ENCODE measurements at regions not wholly inside any gene's neighbourhood (a gene's known extent, or its start where the extent isn't known, plus 50 kb on each side); places are given as distances from the start of the nearest gene placed in this dataset.

- no peak overlapping the region for H3K4me3 ChIP-seq (ENCODE audit: insufficient read depth, low read length)
- no peaks in the 10 kb centered on the region for H3K79me2 ChIP-seq (ENCODE audit: insufficient read depth, low read length)
- no peaks in the 10 kb centered on the region for H3K36me3 ChIP-seq (ENCODE audit: insufficient read depth, low read length)
- H4K20me1 ChIP-seq (ENCODE audit: insufficient read depth, low read length) = no peaks in the 10 kb centered on the region
- H3K27ac ChIP-seq (ENCODE audit: low read depth, low read length) = no peak overlapping the region
- H2AFZ ChIP-seq (ENCODE audit: low read length) = no peak overlapping the region
- H3K4me1 ChIP-seq (ENCODE audit: insufficient read depth, low read length) = no peaks in the 10 kb centered on the region
- TF ChIP-seq, protein P1, sequence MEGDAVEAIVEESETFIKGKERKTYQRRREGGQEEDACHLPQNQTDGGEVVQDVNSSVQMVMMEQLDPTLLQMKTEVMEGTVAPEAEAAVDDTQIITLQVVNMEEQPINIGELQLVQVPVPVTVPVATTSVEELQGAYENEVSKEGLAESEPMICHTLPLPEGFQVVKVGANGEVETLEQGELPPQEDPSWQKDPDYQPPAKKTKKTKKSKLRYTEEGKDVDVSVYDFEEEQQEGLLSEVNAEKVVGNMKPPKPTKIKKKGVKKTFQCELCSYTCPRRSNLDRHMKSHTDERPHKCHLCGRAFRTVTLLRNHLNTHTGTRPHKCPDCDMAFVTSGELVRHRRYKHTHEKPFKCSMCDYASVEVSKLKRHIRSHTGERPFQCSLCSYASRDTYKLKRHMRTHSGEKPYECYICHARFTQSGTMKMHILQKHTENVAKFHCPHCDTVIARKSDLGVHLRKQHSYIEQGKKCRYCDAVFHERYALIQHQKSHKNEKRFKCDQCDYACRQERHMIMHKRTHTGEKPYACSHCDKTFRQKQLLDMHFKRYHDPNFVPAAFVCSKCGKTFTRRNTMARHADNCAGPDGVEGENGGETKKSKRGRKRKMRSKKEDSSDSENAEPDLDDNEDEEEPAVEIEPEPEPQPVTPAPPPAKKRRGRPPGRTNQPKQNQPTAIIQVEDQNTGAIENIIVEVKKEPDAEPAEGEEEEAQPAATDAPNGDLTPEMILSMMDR (IDR thresholded peaks at IDR 0.05; ENCODE audit: extremely low read depth, low read depth, low read length) = no peak
- peaks cover 5% of the 10 kb centered on the region for H3K9me3 ChIP-seq (ENCODE audit: low read depth, low read length)
- H3K4me2 ChIP-seq (ENCODE audit: insufficient read depth, low read length) = no peak overlapping the region
- no peak for DNase-seq (ENCODE audit: insufficient read length, low spot score, missing footprints)
- H3K27me3 ChIP-seq (ENCODE audit: insufficient read depth, low read length) = no peaks in the 10 kb centered on the region
Observed at GRCh38 chr20:30598460-30599230, 658.8 kb upstream of the DEFB115 start.

GRCh38 chr20:30599990-30600389 is 657.5 kb upstream of the DEFB115 start:
- no peak for DNase-seq (ENCODE audit: insufficient read length, low spot score, missing footprints)
- Histone ChIP-seq H3K4me2 (ENCODE audit: insufficient read depth, low read length) (no peak overlapping the region), H3K27me3 (ENCODE audit: insufficient read depth, low read length) (no peaks in the 10 kb centered on the region), H3K27ac (ENCODE audit: low read depth, low read length) (no peak overlapping the region), H3K9me3 (ENCODE audit: low read depth, low read length) (peaks cover 5% of the 10 kb centered on the region), H4K20me1 (ENCODE audit: insufficient read depth, low read length) (no peaks in the 10 kb centered on the region), H3K36me3 (ENCODE audit: insufficient read depth, low read length) (no peaks in the 10 kb centered on the region), H3K4me1 (ENCODE audit: insufficient read depth, low read length) (no peaks in the 10 kb centered on the region), H2AFZ (ENCODE audit: low read length) (no peak overlapping the region), H3K79me2 (ENCODE audit: insufficient read depth, low read length) (no peaks in the 10 kb centered on the region), H3K4me3 (ENCODE audit: insufficient read depth, low read length) (no peak overlapping the region)
- TF ChIP-seq, protein P1 (IDR thresholded peaks at IDR 0.05; ENCODE audit: extremely low read depth, low read depth, low read length) = no peak

DNA sequence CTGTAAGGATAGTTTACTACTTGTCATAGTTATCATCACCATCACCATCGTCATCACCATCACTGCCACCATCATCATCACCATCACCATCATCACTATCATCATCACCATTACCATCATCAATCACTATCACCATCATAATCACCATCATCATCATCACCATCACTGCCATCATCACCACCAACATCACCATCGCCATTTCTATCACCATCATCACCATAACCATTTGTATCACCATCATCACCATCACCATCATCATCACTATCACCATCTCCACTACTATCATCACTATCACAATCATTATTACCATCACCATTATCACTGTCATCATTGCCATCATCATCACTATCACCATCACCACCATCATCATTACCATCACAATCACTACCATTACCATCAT is 655.5 kb upstream of the DEFB115 start:
- H4K20me1 ChIP-seq (ENCODE audit: insufficient read depth, low read length) = no peaks in the 10 kb centered on the region
- TF ChIP-seq, protein P1 (IDR thresholded peaks at IDR 0.05; ENCODE audit: extremely low read depth, low read depth, low read length) = no peak
- no peaks in the 10 kb centered on the region for H3K4me1 ChIP-seq (ENCODE audit: insufficient read depth, low read length)
- H3K9me3 ChIP-seq (ENCODE audit: low read depth, low read length) = peaks cover 1% of the 10 kb centered on the region
- no peak for DNase-seq (ENCODE audit: insufficient read length, low spot score, missing footprints)
- H3K79me2 ChIP-seq (ENCODE audit: insufficient read depth, low read length) = no peaks in the 10 kb centered on the region
- H3K27me3 ChIP-seq (ENCODE audit: insufficient read depth, low read length) = no peaks in the 10 kb centered on the region
- no peak overlapping the region for H3K27ac ChIP-seq (ENCODE audit: low read depth, low read length)
- no peaks in the 10 kb centered on the region for H3K36me3 ChIP-seq (ENCODE audit: insufficient read depth, low read length)
- no peak overlapping the region for H3K4me2 ChIP-seq (ENCODE audit: insufficient read depth, low read length)
- no peak overlapping the region for H3K4me3 ChIP-seq (ENCODE audit: insufficient read depth, low read length)
- no peak overlapping the region for H2AFZ ChIP-seq (ENCODE audit: low read length)

- H3K79me2 ChIP-seq (ENCODE audit: insufficient read depth, low read length) = no peaks in the 10 kb centered on the region
- H3K9me3 ChIP-seq (ENCODE audit: low read depth, low read length) = peaks cover 4% of the 10 kb centered on the region
- H3K27me3 ChIP-seq (ENCODE audit: insufficient read depth, low read length) = no peaks in the 10 kb centered on the region
- no peak overlapping the region for H3K4me3 ChIP-seq (ENCODE audit: insufficient read depth, low read length)
- no peak overlapping the region for H2AFZ ChIP-seq (ENCODE audit: low read length)
- DNase-seq (ENCODE audit: insufficient read length, low spot score, missing footprints) = no peak
- H3K4me1 ChIP-seq (ENCODE audit: insufficient read depth, low read length) = no peaks in the 10 kb centered on the region
- no peak overlapping the region for H3K4me2 ChIP-seq (ENCODE audit: insufficient read depth, low read length)
- H3K27ac ChIP-seq (ENCODE audit: low read depth, low read length) = no peak overlapping the region
- no peaks in the 10 kb centered on the region for H4K20me1 ChIP-seq (ENCODE audit: insufficient read depth, low read length)
- TF ChIP-seq, protein P1 (IDR thresholded peaks at IDR 0.05; ENCODE audit: extremely low read depth, low read depth, low read length) = no peak
- no peaks in the 10 kb centered on the region for H3K36me3 ChIP-seq (ENCODE audit: insufficient read depth, low read length)
Observed at GRCh38 chr20:30602424-30602823, 655.0 kb upstream of the DEFB115 start.

All from osteoblast (primary cell).